Immature natural killer cell (primary cell): ENCODE measurements at regions not wholly inside any gene's neighbourhood (a gene's known extent, or its start where the extent isn't known, plus 50 kb on each side); places are given as distances from the start of the nearest gene placed in this dataset.

Experiments
- DNase-seq, 3 donors: peaks; one replicate each; pipeline ENCODE4 v3.0.0; 2022; ENCODE audit warnings: mixed read lengths in 1 of 3
- H3K27ac Mint-ChIP-seq, 6 donors: one replicate each; pipeline ENCODE4 v1.8.0; 2020; ENCODE audit warnings: mixed read lengths in 6 of 6, mild to moderate bottlenecking in 5 of 6, inconsistent platforms in 4 of 6, moderate library complexity in 3 of 6
- H3K27me3 Mint-ChIP-seq, 3 donors: one replicate each; pipeline ENCODE4 v1.8.0; 2020 to 2021; ENCODE audit warnings: low read depth in 3 of 3, mild to moderate bottlenecking in 3 of 3, mixed read lengths in 3 of 3, moderate library complexity in 3 of 3, inconsistent platforms in 1 of 3
- H3K36me3 Mint-ChIP-seq, 3 donors: one replicate each; pipeline ENCODE4 v1.8.0; 2020; ENCODE audit warnings: mixed read lengths in 3 of 3, inconsistent platforms in 2 of 3, mild to moderate bottlenecking in 2 of 3
- H3K4me1 Mint-ChIP-seq, 2 donors: one replicate each; pipeline ENCODE4 v1.8.0; 2020; ENCODE audit warnings: inconsistent platforms in 2 of 2, mild to moderate bottlenecking in 2 of 2, mixed read lengths in 2 of 2, moderate library complexity in 1 of 2
- H3K4me3 Mint-ChIP-seq, 5 donors: one replicate each; pipeline ENCODE4 v1.8.0; 2020; ENCODE audit warnings: mild to moderate bottlenecking in 5 of 5, mixed read lengths in 5 of 5, inconsistent platforms in 3 of 5, moderate library complexity in 3 of 5
- H3K9me3 Mint-ChIP-seq, 6 donors: one replicate each; pipeline ENCODE4 v1.8.0; 2020; ENCODE audit warnings: mild to moderate bottlenecking in 6 of 6, mixed read lengths in 6 of 6, inconsistent platforms in 4 of 6, moderate library complexity in 3 of 6

DNA sequence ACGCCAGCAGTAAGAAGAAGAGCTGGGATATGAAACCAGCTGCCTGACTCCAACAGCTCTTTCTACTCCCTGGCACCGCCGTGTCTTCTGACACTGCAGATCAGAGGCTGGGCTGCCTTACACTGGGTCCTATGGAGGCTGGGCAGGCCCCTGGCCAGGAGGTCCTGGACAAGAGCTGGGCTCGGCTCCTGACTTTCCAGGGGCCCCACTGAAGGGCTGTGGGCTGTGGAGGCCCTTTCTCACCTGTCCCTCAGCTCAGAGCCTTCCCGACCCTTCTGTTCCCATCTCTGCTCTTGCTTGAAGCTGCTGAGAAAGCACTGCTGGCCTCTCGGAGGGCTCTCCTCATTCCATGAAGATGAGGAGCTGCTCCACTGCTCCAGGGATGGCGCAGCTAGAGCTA is 85.9 kb upstream of the UNC5B start:
- Mint-ChIP-seq H3K36me3 (no peaks in the 10 kb centered on the region), H3K27me3 (peaks cover 4 to 15% (median 15%) of the 10 kb centered on the region in 3 donors), H3K4me1 (peaks cover 7 to 13% of the 10 kb centered on the region in 2 donors), H3K9me3 (no peaks in the 10 kb centered on the region), H3K4me3 (no peak overlapping the region), H3K27ac (no peak overlapping the region)
- DNase-seq, result no peak

DNA sequence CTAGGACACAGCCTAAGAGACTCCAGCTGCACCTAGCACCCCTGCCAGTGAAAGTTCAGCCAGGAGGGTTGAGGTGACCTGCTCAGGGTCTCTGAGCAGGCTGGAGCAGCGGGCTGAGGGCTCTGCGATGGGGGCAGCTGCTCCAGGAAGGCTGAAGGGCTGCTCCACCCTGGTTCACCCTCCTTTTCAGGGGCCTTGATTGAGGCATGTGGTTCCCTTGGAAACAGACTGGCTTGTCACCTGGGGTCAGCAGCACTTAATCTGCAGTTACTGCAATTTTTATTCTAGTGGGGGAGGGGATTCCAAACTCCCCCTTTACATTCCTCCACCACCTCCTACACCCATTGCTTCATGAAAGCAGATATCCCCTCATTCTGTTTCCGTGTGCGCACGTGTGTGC is 85.3 kb upstream of the UNC5B start:
- H3K9me3 Mint-ChIP-seq, result no peaks in the 10 kb centered on the region
- H3K4me3 Mint-ChIP-seq, result no peak overlapping the region
- DNase-seq, result no peak
- peaks cover 4 to 14% (median 10%) of the 10 kb centered on the region in 3 donors for H3K27me3 Mint-ChIP-seq
- H3K4me1 Mint-ChIP-seq, result peaks cover 7 to 13% of the 10 kb centered on the region in 2 donors
- no peak overlapping the region for H3K27ac Mint-ChIP-seq
- H3K36me3 Mint-ChIP-seq, result no peaks in the 10 kb centered on the region

DNA sequence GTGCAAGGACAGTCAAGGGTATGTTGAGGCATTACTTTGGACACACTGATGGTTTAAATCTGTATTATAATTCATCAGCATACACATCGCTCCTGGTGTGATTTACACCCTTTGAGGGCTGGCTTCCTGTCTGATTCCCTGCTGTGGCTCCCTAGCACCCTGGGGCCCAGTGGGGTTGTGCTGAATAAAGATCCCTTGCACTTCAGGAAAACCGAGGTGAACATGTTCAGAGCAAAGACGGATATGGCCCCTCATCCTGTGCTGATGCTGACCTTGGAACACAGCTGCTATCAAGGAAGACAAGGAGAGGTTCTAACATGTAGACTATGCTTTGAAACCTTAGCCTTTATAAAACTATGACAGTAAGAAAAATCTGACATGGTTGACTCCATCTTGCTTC is 84.6 kb upstream of the UNC5B start:
- H3K4me1 Mint-ChIP-seq, result peaks cover 10 to 19% of the 10 kb centered on the region in 2 donors
- no peak overlapping the region for H3K27ac Mint-ChIP-seq
- H3K4me3 Mint-ChIP-seq, result no peak overlapping the region
- H3K9me3 Mint-ChIP-seq, result no peaks in the 10 kb centered on the region
- H3K27me3 Mint-ChIP-seq, result peaks cover 4 to 15% (median 4%) of the 10 kb centered on the region in 3 donors
- H3K36me3 Mint-ChIP-seq, result no peaks in the 10 kb centered on the region
- DNase-seq, result no peak

DNA sequence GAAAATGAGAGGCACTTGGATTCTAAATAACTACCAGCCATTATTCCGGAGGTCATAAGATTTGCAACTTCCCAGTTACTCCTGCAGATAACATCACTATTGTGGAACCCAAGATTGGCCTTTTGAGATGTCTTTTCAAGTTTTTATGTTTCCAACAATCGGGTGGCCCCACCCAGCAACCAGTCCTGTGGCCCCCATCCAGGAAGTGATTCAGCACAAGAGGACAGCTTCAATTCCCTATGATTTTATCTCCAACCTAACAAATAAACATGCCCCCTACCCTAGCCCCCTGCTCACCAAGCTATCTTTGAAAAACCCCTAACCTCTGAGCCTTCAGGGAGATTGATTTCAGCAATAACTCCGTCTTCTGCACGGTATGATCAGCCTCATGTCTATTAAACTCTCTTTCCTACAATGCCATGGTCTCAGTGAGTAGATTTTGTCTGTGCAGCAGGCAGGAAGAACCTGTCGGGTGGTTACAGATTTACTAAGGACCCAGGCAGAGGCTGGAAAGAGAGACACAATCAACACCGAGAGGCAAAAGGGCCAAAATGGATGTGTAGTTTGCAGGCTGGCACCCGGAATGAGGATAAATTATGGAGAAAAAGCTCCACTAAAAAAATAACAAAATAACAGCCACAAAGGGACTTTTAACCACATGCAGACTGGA is 83.9 kb upstream of the UNC5B start:
- Mint-ChIP-seq H3K9me3 (no peaks in the 10 kb centered on the region), H3K4me3 (no peak overlapping the region), H3K27ac (peak overlapping the region in 1 of 6 donors; percentile 20), H3K4me1 (peaks cover 10 to 21% of the 10 kb centered on the region in 2 donors), H3K36me3 (no peaks in the 10 kb centered on the region), H3K27me3 (peaks cover 2 to 12% (median 7%) of the 10 kb centered on the region in 3 donors)
- DNase-seq, result no peak

DNA sequence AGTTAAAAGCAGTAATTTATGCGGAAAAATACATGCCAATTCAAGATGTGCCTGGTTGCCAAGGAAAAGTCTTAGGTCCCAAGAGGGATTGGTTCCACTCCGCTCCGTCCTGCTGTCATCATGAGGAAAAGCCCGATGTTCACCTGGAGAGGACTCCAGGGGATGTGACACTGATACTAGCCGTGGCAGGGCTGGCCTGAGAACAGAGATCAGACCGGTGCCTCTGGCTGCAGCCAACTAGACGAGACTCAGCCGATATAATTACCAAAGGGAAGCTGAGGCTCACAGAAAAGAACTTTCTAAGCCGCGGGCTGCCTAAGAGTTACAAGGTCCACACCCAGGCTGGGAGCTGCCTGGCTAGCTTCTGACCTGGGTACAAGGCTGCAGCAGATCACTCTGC is 81.3 kb upstream of the UNC5B start:
- H3K27me3 Mint-ChIP-seq, result peaks cover 0 to 6% (median 3%) of the 10 kb centered on the region in 3 donors
- H3K4me1 Mint-ChIP-seq, result peaks cover 10 to 21% of the 10 kb centered on the region in 2 donors
- no peak overlapping the region for H3K4me3 Mint-ChIP-seq
- no peak for DNase-seq
- no peaks in the 10 kb centered on the region for H3K36me3 Mint-ChIP-seq
- H3K9me3 Mint-ChIP-seq, result no peaks in the 10 kb centered on the region
- H3K27ac Mint-ChIP-seq, result peak overlapping the region in 1 of 6 donors; percentile 19

DNA sequence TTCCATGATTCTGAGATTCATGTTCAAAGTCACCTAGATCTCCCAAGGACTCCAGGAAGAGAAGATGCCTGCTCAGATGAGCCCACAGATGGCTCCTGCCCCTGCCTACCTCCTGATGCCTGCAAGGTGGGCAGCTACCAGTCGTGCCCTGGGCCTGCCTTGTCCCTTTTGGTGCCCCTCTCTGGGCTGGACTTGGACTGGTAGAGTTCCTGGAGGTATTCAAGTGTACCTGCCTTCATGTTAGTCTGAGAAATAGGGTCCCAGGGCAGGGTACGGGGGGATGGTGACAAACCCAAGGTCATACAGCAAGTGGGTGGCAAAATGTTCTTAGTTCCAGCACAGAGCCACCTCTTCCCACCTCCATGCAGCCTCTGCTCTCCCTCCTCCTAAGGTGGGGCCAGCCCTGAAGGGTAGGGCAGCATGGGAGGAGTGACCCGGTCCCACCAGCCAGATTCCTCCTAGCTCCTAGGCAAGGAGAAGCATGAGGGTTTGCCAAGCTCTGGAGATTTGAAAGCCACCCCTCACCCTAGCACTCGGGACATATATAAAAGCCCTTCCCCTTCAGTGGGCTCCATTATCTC is 80.8 kb upstream of the UNC5B start:
- DNase-seq, result no peak
- no peaks in the 10 kb centered on the region for H3K9me3 Mint-ChIP-seq
- no peaks in the 10 kb centered on the region for H3K36me3 Mint-ChIP-seq
- H3K27ac Mint-ChIP-seq, result peak overlapping the region in 1 of 6 donors; percentile 19
- peaks cover 4 to 6% (median 4%) of the 10 kb centered on the region in 3 donors for H3K27me3 Mint-ChIP-seq
- H3K4me1 Mint-ChIP-seq, result peaks cover 10 to 21% of the 10 kb centered on the region in 2 donors
- no peak overlapping the region for H3K4me3 Mint-ChIP-seq

DNA sequence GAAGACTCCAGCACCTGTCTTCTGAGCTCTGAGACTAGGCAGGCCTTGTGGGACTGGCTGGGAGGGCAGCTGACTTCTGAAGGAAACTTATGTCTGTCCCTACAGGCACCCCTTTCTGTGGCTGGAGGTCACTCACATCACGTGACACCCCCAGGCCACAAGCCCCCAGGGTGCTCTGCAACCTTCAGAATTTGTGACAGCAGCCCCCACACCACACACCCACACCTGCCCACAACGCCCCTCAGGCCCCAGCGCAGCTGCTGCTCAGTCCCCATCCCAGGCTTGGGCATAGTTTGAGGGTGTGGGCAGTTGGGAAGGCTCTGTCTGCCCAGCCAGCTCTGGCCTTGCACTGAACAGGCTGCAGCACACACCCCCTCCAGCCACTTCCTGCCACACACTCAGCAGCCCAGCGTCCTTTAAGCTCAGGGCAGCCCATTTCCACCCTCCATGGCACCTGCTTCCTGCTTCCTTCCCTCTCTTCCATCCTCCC is 80.0 kb upstream of the UNC5B start:
- Mint-ChIP-seq H3K4me3 (no peak overlapping the region), H3K9me3 (no peaks in the 10 kb centered on the region), H3K27ac (no peak overlapping the region), H3K36me3 (no peaks in the 10 kb centered on the region), H3K27me3 (peaks cover 4 to 6% (median 4%) of the 10 kb centered on the region in 3 donors), H3K4me1 (peaks cover 10 to 21% of the 10 kb centered on the region in 2 donors)
- DNase-seq, result no peak

DNA sequence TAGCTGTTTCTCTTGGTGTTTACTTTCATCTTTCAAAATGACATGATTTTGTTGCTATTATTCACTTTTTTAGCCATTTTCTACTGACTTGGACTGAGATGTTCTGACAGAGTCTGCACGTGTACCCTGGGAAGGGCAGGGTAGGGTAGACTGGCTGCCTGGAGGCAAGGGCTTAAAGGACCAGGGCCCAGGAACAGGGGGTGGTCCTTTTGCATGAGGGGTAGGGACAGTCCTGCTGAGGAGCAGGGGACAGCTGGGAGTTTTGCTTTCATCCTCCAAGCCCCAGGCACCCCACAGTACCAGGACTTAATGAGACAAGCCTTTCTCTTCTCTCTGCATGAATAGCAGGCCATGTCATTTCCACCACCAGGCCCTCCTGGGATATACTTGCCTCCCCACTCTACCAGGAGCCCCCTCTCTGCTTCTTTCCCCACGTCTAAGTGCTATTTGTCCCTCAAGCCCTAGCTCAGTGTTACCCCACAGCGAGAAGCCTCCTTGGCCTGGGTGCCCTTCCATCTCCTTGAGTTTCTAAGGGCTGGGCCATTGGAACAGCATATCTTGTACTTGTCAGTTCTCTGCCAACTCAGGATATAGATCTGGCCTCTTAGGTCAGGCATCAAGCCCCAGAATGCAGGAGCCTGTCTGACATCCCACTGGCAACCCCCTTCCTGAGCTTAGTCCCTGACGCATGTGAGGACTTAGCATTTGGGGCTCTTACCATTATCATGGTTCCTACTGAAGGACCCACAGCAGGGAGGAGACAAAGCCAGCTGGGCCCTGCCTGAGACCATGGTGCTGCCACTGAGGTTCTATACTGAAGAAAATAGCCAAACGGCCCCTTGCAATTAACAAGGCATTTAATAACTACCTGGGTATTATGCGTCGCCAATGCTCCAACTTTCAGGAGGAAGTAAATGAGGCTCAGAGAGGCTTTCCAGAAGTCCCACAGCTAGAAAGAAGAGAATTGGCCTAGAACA is 78.4 kb upstream of the UNC5B start:
- Mint-ChIP-seq H3K4me1 (peaks cover 3 to 8% of the 10 kb centered on the region in 2 donors), H3K36me3 (no peaks in the 10 kb centered on the region), H3K9me3 (no peaks in the 10 kb centered on the region), H3K4me3 (no peak overlapping the region), H3K27me3 (peaks cover 4 to 7% (median 4%) of the 10 kb centered on the region in 3 donors), H3K27ac (no peak overlapping the region)
- no peak for DNase-seq

DNA sequence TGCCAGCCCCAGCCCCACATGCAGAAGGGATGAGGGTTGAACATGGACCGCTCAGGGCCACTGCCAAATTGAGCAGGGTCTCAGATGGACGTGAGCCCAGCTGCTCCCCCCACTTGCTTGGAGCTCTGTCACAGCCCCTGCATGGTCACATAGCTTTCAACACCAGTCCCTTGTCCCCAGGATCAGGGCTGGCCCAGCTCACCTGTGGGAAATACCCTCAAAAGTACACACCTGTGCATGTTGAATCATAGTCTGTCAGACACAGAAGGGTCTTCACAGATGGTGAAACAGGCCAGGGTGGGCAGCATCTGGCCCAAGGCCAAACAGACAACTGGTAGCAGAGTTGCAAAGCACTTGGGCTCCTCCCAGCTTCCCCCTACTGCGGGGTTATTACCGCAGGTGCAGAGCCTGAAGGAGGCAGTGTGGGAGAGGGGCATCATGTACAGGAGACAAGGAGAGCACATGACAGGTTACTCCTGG is 77.6 kb upstream of the UNC5B start:
- DNase-seq, result no peak
- no peaks in the 10 kb centered on the region for H3K36me3 Mint-ChIP-seq
- H3K27me3 Mint-ChIP-seq, result peaks cover 4 to 7% (median 4%) of the 10 kb centered on the region in 3 donors
- H3K4me1 Mint-ChIP-seq, result peaks cover 3 to 8% of the 10 kb centered on the region in 2 donors
- H3K4me3 Mint-ChIP-seq, result no peak overlapping the region
- H3K9me3 Mint-ChIP-seq, result no peaks in the 10 kb centered on the region
- H3K27ac Mint-ChIP-seq, result no peak overlapping the region

DNA sequence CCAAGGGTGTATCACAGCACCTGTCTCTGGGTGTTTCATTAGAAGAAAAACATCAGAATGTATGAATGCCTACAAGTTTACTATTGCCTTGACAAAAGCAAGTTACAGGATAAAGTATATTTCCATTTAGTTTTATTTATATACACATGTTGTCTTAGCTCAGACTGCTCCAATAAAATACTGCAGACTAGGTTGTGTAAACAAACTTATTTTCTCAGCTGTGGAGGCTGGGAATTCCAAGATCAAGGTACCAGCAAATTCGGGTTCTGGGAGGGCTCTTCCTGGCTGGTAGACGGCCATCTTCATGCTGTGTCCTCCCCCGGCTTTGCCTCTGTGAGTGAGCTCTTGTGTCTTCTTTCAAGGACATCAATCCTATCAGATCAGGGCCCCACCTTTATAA is 77.1 kb upstream of the UNC5B start:
- no peak for DNase-seq
- H3K9me3 Mint-ChIP-seq, result no peaks in the 10 kb centered on the region
- no peaks in the 10 kb centered on the region for H3K36me3 Mint-ChIP-seq
- no peak overlapping the region for H3K27ac Mint-ChIP-seq
- peaks cover 4 to 7% (median 4%) of the 10 kb centered on the region in 3 donors for H3K27me3 Mint-ChIP-seq
- peaks cover 3 to 8% of the 10 kb centered on the region in 2 donors for H3K4me1 Mint-ChIP-seq
- H3K4me3 Mint-ChIP-seq, result no peak overlapping the region

DNA sequence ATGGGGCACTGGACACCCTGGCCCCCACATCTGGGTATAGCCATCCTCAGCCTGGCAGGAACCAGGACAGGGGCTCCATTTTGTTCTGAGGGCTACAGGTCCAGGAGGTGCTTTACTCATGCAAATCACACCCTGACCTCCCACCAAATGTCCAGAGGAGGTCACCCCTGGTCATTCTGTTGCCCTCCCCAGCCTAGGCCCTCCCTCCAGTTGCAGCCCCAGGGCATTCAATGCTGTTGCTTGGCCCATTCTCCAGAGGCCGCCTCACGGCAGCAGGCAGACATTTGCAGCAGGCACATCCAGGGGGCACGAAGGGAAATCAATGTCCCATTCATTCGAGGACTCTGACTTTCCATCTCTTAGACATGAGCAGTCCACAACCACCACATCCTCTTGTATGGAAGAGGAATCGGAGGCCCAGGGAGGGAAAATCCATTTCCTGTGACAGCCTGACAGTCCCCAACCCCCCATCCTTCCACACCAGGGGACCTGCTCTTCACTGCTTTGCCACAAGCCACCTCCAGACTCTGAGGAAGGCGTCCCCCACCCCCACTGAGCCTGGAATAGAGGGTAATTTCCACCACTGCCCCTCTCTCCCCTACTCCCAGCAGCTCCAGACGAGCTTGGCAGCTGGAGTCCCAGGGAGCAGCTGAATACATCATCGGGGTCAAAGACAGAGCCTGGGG is 76.2 kb upstream of the UNC5B start:
- Mint-ChIP-seq H3K27ac (no peak overlapping the region), H3K9me3 (no peaks in the 10 kb centered on the region), H3K4me1 (peaks cover 3 to 8% of the 10 kb centered on the region in 2 donors), H3K4me3 (no peak overlapping the region), H3K36me3 (no peaks in the 10 kb centered on the region), H3K27me3 (peaks cover 4 to 7% (median 4%) of the 10 kb centered on the region in 3 donors)
- DNase-seq, result no peak

DNA sequence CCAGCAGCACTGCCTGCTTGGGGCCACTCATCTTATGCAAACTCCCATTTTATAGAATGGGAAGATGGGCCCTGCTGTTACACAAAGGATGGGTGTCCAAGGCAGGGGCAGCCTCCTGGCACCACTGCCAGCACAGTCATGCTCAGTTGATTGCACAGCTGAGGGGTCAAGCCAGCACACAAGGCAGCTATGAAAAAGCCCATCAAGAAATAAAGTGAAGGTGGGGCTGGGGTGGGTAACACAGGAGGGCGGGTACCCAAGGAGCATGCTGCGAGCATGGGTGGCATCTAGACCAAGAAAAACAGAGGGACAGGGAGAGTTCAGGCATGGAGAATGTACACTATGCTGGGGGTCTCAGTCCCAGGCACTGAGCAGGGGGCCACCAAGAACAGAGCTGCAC is 74.7 kb upstream of the UNC5B start:
- no peaks in the 10 kb centered on the region for H3K36me3 Mint-ChIP-seq
- H3K27ac Mint-ChIP-seq, result no peak overlapping the region
- no peaks in the 10 kb centered on the region for H3K9me3 Mint-ChIP-seq
- DNase-seq, result no peak
- peaks cover 0 to 7% (median 4%) of the 10 kb centered on the region in 3 donors for H3K27me3 Mint-ChIP-seq
- peaks cover under 1 to 3% of the 10 kb centered on the region in 2 donors for H3K4me1 Mint-ChIP-seq
- H3K4me3 Mint-ChIP-seq, result no peak overlapping the region

DNA sequence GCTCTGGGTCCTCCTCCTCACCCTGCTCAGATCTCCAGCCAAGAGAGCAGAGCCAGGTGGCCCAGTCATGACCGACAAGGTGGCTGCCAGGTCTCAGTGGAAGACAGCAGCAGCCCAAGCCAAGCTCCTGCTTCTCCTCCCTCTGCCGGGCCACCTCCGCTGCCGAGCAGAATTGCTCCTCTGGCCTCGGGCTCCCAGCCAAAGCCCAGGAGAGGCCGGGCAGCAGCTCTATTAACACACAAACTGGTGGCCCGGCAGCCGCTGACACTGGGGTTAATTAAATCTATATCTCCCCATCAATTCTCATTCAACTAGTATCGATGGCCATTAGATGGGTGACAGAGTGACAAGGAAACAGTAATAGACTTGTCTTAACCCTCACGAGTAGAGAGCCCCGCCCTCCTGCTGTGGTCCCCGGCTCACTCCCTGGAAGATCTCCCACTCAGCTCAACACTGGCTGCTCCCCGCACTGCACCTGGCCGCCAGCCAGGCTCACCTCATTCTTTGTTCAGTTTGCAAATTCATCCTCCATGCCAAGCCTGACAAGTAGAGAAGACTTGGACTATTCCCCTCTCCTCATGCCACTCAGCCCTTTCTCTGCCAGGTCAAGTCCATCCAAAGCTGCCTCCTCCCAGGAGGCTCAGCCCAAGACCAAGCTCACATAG is 74.1 kb upstream of the UNC5B start:
- Mint-ChIP-seq H3K4me3 (no peak overlapping the region), H3K4me1 (no peaks in the 10 kb centered on the region), H3K27ac (no peak overlapping the region), H3K9me3 (no peaks in the 10 kb centered on the region), H3K36me3 (no peaks in the 10 kb centered on the region), H3K27me3 (peaks cover 0 to 5% (median 4%) of the 10 kb centered on the region in 3 donors)
- no peak for DNase-seq
